ENCODE measurements at regions not wholly inside any gene's neighbourhood (a gene's known extent, or its start where the extent isn't known, plus 50 kb on each side); places are given as distances from the start of the nearest gene placed in this dataset.

DNA sequence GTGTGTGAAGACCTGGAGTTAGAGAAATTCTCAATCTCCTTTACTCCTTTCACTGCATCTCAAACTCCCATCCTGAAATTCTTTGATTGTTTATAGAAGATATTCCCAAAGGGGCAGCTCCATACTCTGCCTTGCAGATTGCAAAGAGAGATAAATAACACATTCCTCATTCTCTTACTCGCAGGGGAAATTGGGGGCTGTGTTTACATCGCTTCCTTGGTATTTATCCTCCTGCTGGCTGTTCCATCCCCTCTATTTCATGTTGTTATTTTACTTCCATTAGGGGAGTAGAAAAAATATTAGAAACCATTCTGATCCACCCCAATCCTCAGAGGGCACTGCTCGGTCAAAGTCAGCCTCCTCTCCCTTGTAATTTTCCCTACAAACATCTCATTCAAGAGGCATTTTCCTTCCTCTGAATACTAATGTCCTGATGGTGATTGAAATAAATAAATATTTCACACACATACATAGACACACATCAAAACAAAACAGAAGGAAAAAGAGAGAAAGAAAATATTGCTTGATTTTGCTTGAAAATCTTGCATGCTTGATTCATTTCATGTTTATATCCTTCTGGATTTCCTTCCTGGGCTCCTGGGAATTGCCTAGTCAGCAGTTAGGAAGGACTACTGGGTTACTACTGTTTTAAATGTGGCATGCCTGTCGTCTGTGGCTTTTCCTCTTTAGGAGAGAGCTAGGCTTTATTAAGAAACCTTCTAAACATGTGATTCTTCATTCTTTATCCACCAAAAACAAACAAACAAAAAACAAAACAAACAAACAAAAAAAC, 420.1 kb upstream of the PAPPA start:
- no peak for DNase-seq (ENCODE audit: low spot score)

DNA sequence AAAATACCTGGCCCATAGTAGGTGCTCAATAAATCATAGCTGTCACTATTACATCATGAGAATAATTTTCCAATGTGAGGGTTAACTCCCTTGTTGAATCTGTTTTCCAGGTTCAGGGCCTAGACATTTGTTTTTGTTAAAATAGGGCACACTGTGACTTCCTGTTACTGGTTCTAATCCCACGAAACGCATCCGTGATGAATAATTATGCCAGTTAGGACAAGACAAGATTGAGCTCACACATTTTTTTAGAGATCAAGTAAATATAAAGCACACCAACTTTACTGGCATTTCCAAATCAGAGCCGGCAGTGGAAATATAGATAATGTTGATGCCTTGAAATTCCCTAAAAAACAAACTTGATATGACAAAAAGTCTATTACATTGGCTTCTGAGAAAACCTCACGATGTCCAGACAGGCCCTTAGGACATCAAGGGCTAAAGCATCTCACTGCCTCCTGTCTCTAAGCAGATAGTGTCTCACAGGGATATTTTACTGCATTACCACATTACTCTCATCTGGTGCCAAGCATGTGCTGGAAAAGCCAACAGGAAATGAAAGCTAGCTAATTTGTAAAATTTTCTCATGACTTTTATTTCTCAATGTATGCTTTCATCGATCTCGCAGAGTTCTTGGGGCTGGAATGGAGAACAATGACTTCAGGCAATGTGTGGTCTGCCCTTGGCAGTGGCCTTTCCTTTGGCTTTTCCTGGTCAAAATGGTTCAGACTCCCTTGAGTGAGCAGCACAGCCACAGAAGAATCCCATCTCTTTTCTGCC, 414.3 kb upstream of the PAPPA start:
- no peak for DNase-seq (ENCODE audit: low spot score)

DNA sequence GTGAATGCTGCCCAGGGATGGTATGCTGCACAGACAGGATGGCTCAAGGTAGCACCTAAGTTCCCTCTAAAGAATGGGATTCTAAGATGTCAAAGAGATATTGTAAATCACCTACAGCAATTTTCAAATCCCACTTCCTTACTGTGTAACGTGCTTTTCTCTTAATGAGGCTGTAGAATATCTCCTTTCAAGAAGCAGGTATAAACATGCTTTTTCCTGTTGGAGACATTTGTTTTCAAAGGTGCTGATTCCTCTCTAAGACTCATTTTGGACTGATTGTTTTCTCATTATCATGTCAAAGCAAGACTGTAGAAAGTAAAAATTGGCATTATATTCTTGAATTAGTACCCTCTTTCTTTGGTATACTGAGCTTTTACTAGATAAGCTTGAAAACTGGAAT, 412.6 kb upstream of the PAPPA start:
- DNase-seq (ENCODE audit: low spot score), result no peak

DNA sequence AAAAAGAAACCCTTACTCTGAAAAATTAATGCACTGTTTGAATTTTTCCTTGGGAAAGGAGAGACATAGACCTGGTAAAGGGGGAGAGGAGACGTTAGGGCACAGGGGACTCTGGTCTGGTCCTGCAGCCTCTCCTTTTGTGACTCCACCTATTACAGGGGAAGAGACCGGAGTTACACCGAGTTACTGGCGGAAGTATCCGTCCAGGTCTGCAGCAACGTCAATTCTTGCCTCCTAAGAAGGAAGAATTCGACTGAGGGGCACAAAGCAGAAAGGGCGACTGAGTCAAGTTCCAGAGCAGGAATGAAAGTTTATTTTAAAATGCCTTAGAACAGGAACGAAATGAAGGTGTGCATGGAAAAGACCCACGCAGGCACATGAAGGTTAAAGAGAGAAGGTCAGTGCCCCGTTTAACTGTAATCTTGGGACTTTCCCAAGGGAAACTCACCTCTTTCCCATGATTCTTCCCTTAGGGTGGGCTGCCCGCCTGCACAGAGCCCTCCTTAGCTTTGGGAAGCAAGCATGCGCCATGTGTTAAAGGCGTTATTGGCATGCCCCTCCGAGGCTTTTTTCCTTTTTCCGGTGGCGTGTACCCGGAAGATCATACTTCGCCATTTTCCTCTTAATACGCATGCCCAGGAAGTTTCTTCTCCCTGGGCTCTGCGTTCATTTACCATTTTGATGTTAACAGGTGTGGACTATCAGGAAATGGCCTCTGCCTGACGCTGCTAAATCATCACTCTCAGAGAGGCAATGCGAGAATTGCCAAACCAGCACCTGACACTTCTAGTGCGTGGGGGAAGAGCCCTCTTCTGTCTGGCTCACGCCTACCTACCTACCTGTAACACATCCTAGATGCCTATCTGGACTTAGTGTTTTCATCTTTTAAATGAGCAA, 409.6 kb upstream of the PAPPA start:
- no peak for DNase-seq (ENCODE audit: low spot score)

DNA sequence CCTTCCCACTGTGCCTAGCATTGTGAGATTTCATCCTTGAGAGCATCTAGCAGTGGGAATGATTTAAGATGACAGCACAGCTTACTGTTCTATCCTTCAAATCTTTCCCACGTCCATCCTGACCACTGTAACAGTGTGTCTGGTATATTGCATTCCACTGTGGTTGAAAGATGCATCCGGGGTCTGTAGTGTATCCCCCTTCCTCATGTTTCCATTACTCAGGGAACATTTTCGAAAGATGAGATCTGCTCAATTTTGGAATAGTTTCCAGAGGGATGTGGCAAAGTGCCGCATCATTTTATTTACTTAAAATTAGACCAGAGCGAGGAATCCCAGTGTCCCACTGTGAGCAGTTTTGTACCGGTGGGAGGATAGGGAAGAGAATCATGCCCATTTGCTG, 407.1 kb upstream of the PAPPA start:
- DNase-seq (ENCODE audit: low spot score), result no peak

DNA sequence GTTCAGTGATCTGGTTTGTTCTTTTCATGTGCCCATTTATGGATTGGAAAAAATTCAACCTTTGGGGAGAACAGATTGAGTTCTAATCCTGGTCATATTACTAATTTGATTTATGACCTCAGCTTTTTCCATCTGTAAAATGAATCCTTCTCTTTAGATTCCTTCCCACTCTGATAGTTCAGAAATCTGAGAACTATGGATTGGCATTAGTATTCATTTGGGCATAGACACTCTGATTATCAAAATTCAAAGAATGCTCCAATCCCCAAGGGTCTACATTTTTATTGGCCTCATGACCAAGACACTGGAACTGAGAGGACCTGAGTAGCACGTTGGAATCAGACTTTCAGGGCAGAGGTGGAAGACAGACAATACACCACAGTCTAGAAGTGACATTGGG, 405.9 kb upstream of the PAPPA start:
- DNase-seq (ENCODE audit: low spot score), result no peak

DNA sequence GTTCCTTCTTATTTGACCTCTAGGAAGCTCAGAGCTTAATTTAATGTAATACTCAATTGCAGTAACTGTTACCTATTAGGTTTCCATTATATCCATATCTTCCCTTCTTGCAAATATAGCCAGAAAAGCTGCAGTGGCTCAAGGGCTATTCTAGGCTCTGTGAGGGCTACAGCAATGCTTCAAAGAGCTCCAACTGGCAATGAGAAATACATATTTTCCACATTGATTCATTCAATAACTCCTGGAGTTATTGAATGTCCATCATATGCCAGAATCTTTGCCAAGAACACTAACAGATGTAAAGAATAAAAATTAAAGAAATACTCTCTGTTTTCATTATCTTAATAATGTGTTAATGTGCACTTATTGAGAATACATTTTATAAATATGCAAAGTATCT, 396.9 kb upstream of the PAPPA start:
- DNase-seq (ENCODE audit: low spot score), result no peak

DNA sequence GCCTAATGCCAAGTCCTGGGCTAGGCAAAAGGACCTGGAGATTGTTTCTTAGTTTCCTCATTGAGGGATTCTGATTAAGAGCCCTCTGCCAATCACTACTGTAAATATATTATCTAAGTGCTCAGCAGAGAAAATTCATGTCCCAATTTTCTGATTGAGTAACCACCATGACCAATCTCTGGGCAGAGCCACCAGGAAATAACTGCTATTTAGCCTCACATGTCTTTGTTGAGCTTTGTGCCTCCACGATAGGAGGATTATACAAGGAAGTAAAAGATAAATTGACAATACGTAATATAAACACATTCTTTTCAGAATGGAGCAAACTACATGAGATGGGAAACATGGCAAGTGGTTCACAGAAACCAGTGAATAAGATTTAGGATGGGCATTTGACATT, 396.1 kb upstream of the PAPPA start:
- no peak for DNase-seq (ENCODE audit: low spot score)

DNA sequence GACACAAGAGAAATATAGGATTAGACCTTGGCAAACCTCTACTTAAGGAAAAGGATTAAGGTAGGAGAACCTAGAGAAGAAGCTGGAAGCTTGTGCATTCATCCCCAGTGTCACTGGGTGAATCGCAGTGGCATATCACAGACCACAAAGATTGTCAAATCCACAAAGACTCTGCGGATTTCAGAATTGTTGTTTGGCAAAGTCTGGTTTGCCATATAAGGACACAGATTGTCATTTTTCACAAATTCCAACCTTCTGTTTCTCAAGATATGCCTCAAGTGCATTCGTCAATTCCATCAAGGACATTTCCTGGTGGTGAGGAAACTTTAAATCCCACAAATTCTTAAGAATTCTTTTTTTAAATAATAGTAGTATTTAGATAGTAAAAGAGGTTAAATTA, 395.1 kb upstream of the PAPPA start:
- DNase-seq (ENCODE audit: low spot score), result no peak

DNA sequence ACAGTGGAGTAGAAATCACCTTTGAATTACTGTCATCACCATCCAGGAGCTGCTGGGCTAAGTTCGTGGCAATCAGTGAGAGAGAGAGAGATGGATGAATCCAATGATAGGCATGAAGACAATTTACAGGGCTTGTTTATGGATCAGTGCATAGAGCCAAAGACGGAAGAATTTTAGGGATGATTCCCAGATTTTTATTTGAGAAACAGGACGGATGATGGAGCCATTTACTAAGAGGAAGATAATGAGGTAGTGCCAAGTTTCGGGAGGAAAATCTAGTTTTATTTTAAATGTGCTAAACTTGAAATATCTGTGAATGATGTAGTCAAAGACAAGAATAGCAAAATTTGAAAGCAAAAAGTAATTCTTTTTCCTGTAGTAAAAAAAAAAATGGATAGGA, 394.2 kb upstream of the PAPPA start:
- DNase-seq (ENCODE audit: low spot score), result no peak

DNA sequence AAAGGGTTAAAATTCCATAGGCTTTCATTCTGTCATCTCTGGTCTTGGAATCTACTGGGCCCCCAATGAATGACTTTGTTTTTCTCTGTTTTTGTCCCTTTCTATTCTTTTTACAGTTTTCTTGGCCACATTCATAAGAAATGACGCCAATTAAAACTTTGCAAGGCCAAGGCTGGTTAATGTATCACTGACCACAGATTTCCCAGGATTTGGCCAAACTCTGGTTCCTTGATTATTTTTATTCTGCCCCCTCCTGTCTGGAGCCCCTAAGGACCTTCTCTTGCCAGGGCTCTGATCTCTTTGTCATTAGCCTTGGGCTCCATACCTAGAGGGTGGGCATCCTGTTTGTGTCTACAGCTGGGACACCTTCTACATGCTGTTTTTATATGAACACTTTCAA, 388.9 kb upstream of the PAPPA start:
- DNase-seq (ENCODE audit: low spot score), result no peak

DNA sequence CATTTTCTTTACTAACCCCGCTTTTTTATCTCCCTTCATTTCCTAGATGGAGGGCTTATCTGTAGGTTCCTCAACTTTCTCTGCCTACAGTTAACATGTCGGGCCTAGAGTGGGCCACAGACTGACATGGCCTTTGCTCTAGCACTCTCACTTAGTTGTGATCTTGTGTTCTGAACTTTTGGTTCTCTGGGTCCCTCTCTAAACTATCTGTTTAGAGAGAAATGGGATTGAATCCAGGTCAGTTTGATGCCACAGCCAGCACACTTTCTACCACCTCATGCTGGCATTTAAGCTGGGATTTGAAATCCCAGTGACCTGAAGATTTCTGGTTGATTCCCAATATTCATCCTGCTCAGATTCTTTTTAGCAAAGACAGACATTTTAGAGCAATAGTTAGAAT, 388.5 kb upstream of the PAPPA start:
- no peak for DNase-seq (ENCODE audit: low spot score)

DNA sequence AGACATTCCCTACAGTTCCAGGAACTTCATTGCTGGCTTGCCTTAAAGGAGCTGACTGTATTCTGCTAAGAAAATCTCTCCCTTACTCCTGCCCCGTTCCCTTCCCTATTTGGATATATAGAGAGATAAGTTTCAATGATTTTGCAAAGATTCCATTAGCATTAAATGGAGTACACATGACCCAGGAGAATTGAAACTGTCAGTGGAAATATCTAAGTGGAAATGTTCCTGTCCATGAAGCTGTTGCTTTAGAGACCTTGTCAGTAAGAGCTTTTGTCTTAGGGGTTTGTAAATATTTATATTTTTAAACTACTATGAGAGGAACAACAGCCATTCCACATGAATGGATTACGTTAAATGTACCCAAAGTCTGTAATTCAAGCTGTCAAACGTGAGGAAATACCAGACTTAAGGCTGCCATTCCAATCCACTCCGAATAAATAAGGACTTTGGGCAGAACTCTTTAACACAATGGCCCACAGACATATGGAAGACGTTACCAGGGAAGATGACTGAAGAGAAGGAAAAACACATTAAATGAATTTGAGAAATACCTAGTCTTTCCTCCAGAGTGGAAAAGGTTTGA, 387.1 kb upstream of the PAPPA start:
- no peak for DNase-seq (ENCODE audit: low spot score)

DNA sequence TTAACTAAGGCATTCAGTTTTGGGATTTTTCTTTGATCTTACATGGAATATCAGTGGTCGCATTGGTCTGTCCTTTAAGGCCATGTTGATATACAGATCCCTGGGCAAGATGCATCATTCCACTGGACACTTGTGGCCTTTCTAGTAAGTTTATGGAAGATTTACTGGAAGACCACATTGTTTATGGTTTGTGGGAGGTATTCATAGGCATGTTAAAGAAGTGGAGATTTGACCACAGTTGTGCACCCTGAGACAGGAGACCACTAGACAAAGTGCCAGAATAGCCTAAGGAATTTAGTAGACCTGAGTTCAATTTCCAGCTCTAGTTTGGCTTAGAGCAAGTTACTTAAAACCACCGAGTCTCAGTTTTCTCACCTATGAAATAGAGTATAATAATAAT, 383.1 kb upstream of the PAPPA start:
- no peak for DNase-seq (ENCODE audit: low spot score)

DNA sequence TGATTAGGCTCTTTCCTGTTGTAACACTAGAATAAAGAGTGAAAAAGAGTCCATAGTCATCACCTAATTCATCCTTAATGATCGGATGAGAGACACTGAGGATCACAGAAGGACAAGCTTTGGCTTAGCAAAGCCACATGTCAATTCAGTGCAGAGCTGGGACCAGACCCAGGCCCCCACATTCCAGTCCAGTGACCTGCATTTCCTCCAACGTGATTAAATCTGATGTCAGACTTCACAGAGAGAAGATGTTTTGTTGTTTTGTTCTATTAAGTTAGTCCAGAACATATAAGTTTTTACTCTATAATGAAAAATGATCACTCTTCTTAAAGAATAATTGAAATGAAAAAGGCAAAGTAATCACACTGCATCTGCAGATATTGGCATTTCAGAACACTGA, 377.9 kb upstream of the PAPPA start:
- no peak for DNase-seq (ENCODE audit: low spot score)

DNA sequence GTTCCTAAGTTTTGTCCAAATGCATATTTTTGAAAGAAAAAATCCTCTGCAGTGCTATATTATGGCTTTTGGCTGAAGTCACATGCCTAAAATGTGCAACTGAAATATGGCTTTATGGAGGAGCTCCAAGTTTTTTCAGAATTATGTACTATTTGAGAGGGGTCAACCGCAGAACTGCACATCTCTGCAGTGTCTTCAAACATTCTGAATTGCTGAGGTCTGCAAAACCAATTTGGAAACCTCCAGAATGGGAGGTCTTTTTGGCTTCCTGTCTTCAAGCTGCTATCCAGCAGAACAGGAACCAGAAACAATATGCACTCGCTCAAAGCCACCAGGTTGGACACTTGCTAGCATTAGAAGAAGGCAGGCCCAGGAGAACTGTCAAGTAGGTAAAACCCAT, 376.0 kb upstream of the PAPPA start:
- DNase-seq (ENCODE audit: low spot score), result no peak

DNA sequence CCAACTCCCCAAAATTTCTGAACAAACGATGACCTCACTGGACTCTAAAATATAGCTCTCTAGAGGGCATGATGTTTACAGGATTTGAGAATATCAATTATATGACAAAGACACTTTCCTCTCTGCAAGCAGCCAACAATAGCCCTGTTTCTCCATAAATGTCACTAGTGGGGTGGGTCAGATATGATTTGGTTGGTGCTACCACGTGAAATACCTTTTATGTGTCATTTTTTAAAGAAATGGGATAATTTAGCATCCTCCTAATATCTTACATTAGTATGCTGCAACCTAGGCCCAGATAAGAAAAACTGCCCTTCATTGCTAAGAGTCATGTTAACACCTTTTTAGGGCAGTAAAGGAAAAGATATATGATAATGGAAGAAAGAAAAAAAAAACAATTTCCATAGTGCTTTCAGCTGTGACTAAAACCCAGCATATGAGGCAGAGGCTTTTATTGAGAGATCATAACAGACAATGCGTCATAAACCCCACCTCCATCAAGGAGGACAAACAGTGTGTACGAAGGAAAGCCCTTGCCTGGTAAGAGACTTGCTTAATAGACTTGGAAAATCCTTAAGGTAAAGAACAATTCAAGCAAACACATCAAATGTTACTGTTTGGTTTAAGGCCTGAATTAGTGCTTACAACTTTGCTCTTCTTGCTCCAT, 372.4 kb upstream of the PAPPA start:
- DNase-seq (ENCODE audit: low spot score), result no peak

DNA sequence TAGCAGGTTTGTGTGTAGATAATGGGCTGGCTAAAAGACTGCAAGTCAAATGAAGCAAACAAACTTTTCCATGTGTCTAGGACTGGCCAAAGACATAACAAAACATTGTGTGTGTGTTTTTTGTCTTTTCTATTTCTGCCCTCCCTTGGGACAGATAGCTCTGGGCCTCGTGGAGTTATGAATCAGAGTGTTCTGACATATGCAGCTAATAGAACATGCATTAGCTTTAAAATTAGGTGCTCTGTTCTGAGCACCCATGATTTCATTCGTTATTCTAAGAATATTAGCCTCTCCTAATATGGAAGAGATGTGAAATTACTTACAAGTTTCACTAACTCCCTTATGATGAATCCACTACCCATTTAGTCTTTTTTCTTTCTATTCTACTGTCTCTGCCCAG, 367.3 kb upstream of the PAPPA start:
- no peak for DNase-seq (ENCODE audit: low spot score)

DNA sequence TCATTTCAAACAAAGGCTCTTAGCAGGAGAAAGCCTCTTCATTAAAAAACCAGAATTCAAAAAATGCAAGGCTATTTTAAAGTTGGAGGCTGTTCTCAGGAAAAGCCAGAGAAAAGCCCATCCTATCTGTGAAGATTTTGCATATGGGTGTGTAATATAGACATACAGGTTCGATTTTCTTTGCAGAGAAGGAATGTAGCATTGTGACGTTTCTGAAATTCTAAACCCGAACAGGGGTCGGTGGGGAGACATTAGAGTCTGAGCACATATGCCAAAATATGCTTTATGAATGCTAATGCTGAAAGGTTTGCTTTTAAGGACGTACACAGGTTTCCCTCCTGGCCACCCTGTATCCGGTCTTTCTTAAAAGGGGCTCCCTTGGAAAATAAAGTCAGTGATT, 363.1 kb upstream of the PAPPA start:
- no peak for DNase-seq (ENCODE audit: low spot score)

DNA sequence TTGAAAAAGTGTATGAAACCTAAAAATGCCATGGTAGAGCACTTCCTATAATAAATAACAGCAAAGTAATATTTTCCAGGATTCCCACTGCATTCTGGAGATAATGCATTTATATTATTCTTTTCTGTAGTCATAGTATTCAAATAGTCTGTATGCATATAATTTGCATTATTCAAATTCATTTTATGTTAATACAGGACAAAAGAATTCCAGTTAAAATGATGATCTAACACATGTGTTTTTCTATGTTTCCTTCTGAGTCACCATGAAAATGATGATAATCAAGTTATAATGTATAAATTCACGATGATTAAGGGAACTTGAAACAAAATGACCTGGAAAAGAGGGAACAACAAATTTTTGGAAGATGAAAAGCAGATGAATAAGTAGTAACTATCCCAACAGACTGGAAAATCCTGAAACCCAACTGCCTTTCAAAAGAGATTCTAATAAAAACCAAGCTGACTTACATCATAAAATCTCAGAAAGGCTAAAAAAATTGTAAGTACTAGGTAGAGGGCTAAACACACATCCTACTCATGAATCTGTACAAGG, 358.6 kb upstream of the PAPPA start:
- no peak for DNase-seq (ENCODE audit: low spot score)

DNA sequence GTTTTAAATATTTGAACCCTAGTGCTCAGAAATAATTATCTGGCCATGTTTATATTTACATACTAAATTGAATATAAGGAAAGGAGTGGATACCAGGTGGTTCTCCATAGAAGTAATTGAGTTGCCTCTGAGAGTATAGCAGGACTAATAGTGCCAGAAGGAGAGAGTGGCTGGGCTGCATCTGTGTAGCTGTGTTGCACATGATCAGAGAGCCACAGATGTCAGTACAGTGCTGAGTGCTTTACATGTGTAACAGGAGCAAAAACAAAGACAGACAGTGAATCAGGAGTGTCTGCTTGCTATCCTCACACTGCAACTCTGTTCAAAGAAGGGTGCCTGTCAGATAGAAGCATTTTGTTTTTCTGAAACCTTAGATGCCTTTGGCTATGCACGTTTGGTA, 353.9 kb upstream of the PAPPA start:
- DNase-seq (ENCODE audit: low spot score), result no peak
